Stimulated activated CD8-positive, alpha-beta memory T cell treated with anti-CD3 and anti-CD28 coated beads, Interleukin-15, amount 100 ng/mL, for 48 hours (primary cell): ENCODE measurements at regions not wholly inside any gene's neighbourhood (a gene's known extent, or its start where the extent isn't known, plus 50 kb on each side); places are given as distances from the start of the nearest gene placed in this dataset.

ENCODE experiments used
- DNase-seq, 2 donors: peaks; one replicate each; pipeline ENCODE4 v3.0.0-alpha.2; 2020; ENCODE audit warnings: low read depth in 2 of 2

DNA sequence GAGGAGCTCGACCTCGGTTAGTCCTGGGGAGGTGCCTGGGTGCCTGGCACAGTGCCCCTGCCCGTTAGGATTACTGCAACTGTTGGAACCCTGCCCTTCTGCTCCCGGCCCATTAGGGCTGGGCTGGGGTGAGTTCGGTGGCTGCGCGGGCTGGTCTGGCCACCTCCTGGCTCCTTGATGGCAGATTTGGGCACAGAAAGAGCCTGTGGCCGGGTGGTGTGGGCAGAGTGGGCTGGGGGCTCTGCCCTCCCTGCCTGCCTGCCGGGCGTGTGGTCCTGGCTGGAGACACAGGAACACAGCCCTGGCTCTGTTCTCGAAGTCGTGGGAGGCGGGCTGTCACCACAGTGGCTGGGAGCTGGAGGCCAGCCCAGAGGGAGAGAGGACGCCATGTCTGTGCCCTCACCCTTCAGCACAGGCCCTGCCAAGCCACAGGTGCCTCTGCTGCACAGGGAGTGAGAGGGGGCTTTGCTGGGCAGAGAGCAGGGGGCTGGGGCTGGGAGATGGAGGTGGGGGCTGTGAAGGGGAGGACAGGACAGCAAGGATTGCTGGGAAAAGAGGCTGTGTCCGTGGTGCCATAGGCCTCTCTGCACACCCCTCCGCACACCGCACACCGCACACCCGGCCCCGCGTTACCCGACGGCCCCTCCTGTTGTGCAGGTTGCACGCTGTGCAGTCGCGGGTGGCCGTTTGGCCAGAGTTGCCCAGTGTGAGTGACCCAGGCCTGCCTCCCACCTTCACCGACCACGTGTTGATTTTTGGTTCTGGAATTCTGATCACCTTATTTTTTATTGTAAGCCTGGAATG, 236.6 kb upstream of the GSE1 start:
- DNase-seq: no peak

- no peak for DNase-seq
These were observed 235.6 kb upstream of the GSE1 start for GRCh38 chr16:85377388-85378144.

DNA sequence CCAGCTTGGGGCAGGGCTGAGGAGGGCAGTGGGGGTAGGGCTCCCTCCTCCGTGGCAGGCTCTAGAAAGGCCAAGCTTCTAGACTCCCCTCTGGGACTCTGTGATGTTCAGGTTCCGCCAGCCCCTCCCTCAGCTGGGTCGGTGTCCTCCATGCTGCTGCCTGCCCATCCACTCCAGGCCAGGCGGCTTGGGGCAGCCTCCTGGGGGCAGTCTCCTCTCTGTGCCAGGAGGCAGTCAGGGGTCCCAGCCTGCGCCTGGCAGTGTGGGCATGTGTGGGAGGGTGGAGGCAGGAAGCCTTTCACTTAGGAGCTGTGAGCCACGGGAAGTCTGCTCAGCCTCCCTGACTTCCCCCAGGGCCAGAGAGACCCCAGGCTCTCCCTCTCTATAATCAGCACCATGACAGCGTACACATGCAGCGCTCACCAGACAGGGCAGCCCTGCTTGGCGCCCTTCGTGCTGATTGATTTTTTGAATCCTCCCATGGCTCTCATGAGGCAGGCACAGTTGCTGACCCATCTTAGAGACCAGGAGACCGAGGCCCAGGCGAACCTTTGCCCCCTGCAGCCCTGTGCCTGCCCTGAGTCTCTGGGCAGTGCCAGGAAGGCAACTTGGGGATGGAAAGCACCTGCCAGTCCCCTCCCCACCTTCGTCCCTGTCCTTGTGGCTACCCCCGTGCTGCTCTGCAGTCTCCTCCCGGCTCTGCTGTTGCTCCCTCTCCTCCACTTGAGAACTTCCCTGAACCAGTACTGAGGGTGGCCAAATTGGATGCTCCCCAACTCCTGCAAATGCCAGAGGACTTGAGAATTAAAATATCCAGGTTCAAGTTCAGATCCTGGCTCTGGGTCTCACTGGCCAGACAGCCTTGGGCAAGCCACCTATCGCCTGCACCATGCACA, 234.7 kb upstream of the GSE1 start:
- no peak for DNase-seq

GRCh38 chr16:85379041-85380001, 233.8 kb upstream of the GSE1 start:
- no peak for DNase-seq

GRCh38 chr16:85380002-85380395, 233.1 kb upstream of the GSE1 start:
- DNase-seq: no peak

DNA sequence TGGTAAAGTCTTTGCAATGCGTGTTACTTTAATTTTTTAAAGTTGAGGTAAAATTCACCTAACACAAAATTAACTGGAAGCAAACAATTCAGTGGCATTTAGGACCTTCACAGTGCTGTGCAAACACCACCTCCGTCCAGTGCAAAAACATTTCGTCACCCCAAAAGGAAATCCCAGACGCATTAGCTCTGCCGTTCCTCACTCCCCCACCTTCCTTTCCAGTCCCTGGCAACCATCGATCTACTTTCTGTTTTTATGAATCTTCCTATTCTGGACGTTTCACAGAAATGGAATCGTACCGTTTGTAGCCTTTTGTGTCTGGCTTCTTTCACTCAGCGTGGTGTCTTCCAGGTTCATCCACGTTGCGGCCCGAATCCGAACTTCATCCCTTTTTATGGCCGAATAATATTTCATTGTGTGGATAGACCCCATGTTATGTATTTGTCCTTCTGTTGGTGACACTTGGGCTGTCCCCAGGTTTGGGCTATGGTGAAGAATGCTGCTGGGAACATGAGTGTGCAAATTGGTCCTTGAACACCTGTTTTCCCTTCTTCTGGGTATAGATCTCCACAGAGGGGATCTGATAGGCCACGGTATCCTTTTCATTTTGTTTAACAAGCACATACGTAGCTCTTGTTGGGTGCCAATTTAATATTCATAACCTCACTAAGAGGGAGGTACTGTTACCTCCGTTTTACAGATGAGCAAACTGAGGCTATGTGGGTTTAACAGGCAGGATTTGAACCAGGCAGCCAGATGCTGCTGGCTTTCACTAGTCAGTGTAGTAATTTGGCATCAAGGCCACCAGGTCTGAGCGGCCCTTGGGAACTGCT, 232.0 kb upstream of the GSE1 start:
- no peak for DNase-seq

DNA sequence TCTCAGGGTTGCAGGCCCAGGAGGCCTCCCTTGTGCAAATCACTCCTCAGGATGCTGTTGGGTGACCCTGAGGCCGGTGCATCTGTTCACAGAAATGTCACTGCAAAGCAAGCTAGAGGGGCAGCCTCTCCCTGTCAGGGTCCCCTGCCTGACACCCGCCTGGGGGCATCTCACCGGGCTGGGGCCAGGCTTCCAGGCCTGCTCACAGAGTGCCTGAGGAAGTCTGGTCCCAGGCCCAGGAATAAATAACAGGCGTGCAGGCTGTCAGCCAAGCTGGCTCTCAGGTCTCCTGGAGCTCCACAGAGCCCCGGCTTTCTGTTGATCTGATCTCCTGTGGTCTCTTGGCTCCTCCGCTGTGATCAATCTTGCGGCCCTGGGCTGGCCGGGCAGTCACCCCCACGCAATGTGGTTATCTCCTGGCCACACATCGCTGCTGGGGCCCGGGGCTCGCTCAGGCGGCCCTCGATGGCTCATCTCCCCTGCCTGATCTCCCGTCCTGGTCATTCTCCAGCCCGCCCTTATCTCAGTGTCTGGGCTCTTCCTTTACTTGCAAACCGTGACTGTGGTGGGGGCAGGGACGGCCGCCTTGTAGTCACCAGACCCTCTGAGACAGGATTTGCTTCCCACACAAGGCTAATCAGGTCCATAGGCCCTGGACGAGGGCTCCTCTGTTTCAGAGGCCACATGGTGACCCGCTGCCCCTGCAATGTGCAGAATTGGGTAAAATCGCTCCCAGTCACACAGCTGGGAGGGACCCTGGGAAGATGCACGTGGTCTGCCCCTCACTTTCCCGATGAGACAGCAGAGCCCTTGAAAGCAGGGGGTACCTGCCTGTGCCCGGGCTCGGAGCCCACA, 231.2 kb upstream of the GSE1 start:
- DNase-seq: no peak

GRCh38 chr16:85382717-85383118, 230.4 kb upstream of the GSE1 start:
- no peak for DNase-seq

GRCh38 chr16:85383836-85384832, 229.0 kb upstream of the GSE1 start:
- no peak for DNase-seq

DNA sequence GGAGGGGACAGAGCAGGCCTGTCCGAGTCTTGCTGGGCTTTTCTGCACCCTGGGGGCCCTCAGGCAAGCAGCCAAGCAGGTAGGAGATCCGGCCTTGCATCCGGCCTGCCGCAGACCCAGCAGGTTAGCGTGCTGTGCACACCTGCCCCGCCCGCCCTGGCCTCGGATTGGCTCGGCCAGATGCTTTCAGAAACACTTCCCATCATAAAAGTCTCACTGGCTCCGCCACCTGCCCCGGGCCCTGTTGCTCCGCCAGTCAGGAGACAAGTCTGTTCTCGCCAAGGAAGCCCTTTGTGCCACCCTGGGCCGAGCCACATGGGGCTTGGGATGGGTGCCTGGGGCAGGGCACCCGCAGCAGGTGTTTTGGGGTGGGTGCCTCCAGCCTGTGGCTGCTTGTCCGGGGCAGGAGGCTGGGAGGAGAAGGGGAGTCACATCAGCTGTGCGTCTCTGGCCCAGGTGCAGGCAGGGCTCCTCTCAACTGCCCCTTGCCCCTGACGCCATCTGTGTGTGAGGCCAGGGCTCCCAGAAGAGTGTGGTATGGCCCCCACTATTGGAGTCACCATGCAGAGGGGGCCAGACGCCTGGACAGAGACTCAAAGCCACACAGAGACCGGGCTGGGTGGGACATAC, 228.2 kb upstream of the GSE1 start:
- DNase-seq: no peak

DNA sequence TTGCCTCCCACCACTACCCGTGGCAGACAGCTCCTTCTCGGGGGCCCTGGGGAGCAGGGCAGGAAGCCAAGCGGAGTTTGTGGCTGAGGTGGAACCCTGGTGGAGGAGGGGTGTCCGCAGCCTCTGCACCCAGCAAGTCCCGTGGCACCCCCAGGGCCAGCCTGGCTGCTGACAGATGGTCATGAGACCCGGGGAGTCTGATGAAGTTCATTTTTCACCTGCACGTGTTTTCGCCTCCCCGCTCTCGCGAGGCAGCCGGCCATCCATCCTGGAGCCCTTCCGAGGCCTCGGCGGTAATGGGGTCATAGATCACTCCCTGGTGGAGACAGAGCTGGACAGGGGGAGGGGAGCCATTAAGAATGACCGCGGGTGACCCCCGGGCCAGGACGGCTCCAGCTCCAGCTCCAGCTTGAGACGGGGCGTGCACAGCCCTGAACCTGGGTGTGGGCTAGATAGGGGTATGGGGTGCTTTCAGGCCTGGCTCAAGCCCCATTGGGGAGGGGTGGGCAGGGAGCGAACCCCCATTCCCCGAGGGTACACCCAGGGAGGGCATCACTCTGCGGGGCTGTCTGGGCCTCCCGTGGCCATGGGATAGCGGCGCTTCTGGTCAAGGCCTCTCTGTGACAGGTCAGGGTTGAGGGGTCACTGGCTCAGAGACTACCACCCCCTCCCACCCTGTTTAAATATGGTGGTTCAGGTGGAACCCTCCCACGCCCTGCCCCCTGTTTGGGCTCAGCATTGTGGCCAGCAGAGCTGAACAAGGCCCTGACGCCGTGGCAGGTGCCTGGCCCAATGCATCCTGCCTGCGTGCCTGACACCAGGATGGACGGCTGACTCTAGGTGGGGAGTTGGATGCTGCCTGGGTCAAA, 227.4 kb upstream of the GSE1 start:
- no peak for DNase-seq

GRCh38 chr16:85386467-85387170, 226.5 kb upstream of the GSE1 start:
- DNase-seq: no peak

DNA sequence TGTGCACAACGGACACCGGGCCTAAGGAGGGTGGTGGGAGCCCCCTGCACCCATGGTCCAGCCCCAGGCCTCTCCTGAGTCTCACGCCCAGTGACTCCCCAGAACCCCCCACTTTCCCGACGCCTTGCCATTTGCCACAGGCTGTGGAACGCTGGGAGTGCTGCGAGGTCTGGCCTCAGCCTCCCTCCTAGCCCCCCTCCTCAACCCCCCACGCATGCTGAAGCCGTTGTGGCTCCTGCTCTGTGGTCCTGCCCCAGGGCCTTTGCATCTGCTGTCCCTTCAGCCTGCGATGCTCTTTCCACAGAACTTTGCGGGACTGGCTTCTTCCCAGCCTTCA, 226.0 kb upstream of the GSE1 start:
- DNase-seq: no peak

- no peak for DNase-seq
These were observed 225.3 kb upstream of the GSE1 start for GRCh38 chr16:85387731-85388295.

GRCh38 chr16:85389679-85390470, 223.2 kb upstream of the GSE1 start:
- no peak for DNase-seq
